NT2/D1 (cell line): ENCODE measurements at regions not wholly inside any gene's neighbourhood (a gene's known extent, or its start where the extent isn't known, plus 50 kb on each side); places are given as distances from the start of the nearest gene placed in this dataset.

Experiments
- SUZ12 ChIP-seq: IDR thresholded peaks from 2 replicates; pipeline ENCODE4 v1.6.1; 2011; ENCODE audit not compliant: insufficient read length, insufficient read depth; ENCODE audit errors: extremely low read depth
- YY1 ChIP-seq: IDR thresholded peaks from 2 replicates; pipeline ENCODE4 v1.6.1; 2011; ENCODE audit not compliant: insufficient read length, insufficient read depth

- TF ChIP-seq SUZ12 (no peak), YY1 (no peak)
These were observed 567.2 kb downstream of the CCSER2 start for GRCh38 chr10:84895541-84895940.
